ENCODE measurements at regions not wholly inside any gene's neighbourhood (a gene's known extent, or its start where the extent isn't known, plus 50 kb on each side); places are given as distances from the start of the nearest gene placed in this dataset.

GRCh38 chr3:42031808-42032480 lies 59.2 kb upstream of the TRAK1 start:
- Histone ChIP-seq H3K9me3 (ENCODE audit: control insufficient read depth, insufficient read depth, low read length) (no peaks in the 10 kb centered on the region), H4K20me1 (ENCODE audit: control insufficient read depth, insufficient read depth, low read depth, low read length) (peaks cover 37% of the 10 kb centered on the region; the same call in 1 of the 2 replicates), H3K27me3 (ENCODE audit: control insufficient read depth, low read length) (no peaks in the 10 kb centered on the region), H3K4me1 (ENCODE audit: control insufficient read depth, low read length) (peaks cover 76% of the 10 kb centered on the region), H3K27ac (ENCODE audit: low read depth, low read length) (no peak overlapping the region), H3K9me2 (replicated peaks; ENCODE audit: control insufficient read depth, low read length) (no peaks in the 10 kb centered on the region), H3K4me2 (ENCODE audit: low read length) (no peak overlapping the region), H3K79me2 (ENCODE audit: control insufficient read depth, low read length) (peaks cover 98% of the 10 kb centered on the region), H3F3A (ENCODE audit: control insufficient read depth, insufficient read depth) (no peaks in the 10 kb centered on the region), H3K4me3 (ENCODE audit: low read length) (no peak overlapping the region), H3K36me3 (ENCODE audit: control insufficient read depth, low read length) (peaks cover 35% of the 10 kb centered on the region)
- TF ChIP-seq, protein P1, sequence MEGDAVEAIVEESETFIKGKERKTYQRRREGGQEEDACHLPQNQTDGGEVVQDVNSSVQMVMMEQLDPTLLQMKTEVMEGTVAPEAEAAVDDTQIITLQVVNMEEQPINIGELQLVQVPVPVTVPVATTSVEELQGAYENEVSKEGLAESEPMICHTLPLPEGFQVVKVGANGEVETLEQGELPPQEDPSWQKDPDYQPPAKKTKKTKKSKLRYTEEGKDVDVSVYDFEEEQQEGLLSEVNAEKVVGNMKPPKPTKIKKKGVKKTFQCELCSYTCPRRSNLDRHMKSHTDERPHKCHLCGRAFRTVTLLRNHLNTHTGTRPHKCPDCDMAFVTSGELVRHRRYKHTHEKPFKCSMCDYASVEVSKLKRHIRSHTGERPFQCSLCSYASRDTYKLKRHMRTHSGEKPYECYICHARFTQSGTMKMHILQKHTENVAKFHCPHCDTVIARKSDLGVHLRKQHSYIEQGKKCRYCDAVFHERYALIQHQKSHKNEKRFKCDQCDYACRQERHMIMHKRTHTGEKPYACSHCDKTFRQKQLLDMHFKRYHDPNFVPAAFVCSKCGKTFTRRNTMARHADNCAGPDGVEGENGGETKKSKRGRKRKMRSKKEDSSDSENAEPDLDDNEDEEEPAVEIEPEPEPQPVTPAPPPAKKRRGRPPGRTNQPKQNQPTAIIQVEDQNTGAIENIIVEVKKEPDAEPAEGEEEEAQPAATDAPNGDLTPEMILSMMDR (IDR thresholded peaks at IDR 0.05; ENCODE audit: low read depth, low read length, poor library complexity, severe bottlenecking), result no peak
- TF ChIP-seq EZH2phosphoT487 (IDR thresholded peaks at IDR 0.05; ENCODE audit: borderline replicate concordance, low read length), result no peak

GRCh38 chr3:42028474-42028873 lies 62.7 kb upstream of the TRAK1 start:
- Histone ChIP-seq H3K4me1 (ENCODE audit: control insufficient read depth, low read length) (peaks cover 78% of the 10 kb centered on the region), H3K27me3 (ENCODE audit: control insufficient read depth, low read length) (no peaks in the 10 kb centered on the region), H3K4me2 (ENCODE audit: low read length) (no peak overlapping the region), H4K20me1 (ENCODE audit: control insufficient read depth, insufficient read depth, low read depth, low read length) (peaks cover 28% of the 10 kb centered on the region), H3F3A (ENCODE audit: control insufficient read depth, insufficient read depth) (peaks cover 15% of the 10 kb centered on the region), H3K79me2 (ENCODE audit: control insufficient read depth, low read length) (peaks cover 98% of the 10 kb centered on the region), H3K36me3 (ENCODE audit: control insufficient read depth, low read length) (peaks cover 6% of the 10 kb centered on the region), H3K9me3 (ENCODE audit: control insufficient read depth, insufficient read depth, low read length) (no peaks in the 10 kb centered on the region), H3K27ac (ENCODE audit: low read depth, low read length) (no peak overlapping the region), H3K9me2 (replicated peaks; ENCODE audit: control insufficient read depth, low read length) (no peaks in the 10 kb centered on the region), H3K4me3 (ENCODE audit: low read length) (no peak overlapping the region)
- TF ChIP-seq, protein P1 (IDR thresholded peaks at IDR 0.05; ENCODE audit: low read depth, low read length, poor library complexity, severe bottlenecking), result no peak
- no peak for TF ChIP-seq EZH2phosphoT487 (IDR thresholded peaks at IDR 0.05; ENCODE audit: borderline replicate concordance, low read length)

- Histone ChIP-seq H3K27ac (ENCODE audit: low read depth, low read length) (no peak overlapping the region), H3K4me3 (ENCODE audit: low read length) (no peak overlapping the region), H3K36me3 (ENCODE audit: control insufficient read depth, low read length) (no peaks in the 10 kb centered on the region), H4K20me1 (ENCODE audit: control insufficient read depth, insufficient read depth, low read depth, low read length) (peaks cover 21% of the 10 kb centered on the region), H3K4me1 (ENCODE audit: control insufficient read depth, low read length) (peaks cover 77% of the 10 kb centered on the region), H3F3A (ENCODE audit: control insufficient read depth, insufficient read depth) (peaks cover 15% of the 10 kb centered on the region), H3K27me3 (ENCODE audit: control insufficient read depth, low read length) (no peaks in the 10 kb centered on the region), H3K9me2 (replicated peaks; ENCODE audit: control insufficient read depth, low read length) (no peaks in the 10 kb centered on the region), H3K9me3 (ENCODE audit: control insufficient read depth, insufficient read depth, low read length) (no peaks in the 10 kb centered on the region), H3K4me2 (ENCODE audit: low read length) (no peak overlapping the region), H3K79me2 (ENCODE audit: control insufficient read depth, low read length) (peaks cover 98% of the 10 kb centered on the region)
- no peak for TF ChIP-seq EZH2phosphoT487 (IDR thresholded peaks at IDR 0.05; ENCODE audit: borderline replicate concordance, low read length)
- TF ChIP-seq, protein P1 (IDR thresholded peaks at IDR 0.05; ENCODE audit: low read depth, low read length, poor library complexity, severe bottlenecking), result no peak
Observed at GRCh38 chr3:42027571-42027970, 63.6 kb upstream of the TRAK1 start.
